Thoracic aorta (tissue), 2 donors: ENCODE measurements at regions not wholly inside any gene's neighbourhood (a gene's known extent, or its start where the extent isn't known, plus 50 kb on each side); places are given as distances from the start of the nearest gene placed in this dataset.

ENCODE experiments used
- ATAC-seq: fragments of 150-250 bp; one replicate; pipeline ENCODE4 v1.8.0; 2017; ENCODE audit warnings: low read depth; ENCODE audit not compliant: insufficient number of reproducible peaks, low FRiP score
- DNase-seq: peaks from one replicate; pipeline ENCODE4 v3.0.0-alpha.2; 2020; ENCODE audit warnings: low spot score
- H3K27ac ChIP-seq, 2 donors: fragments of 200-600 bp; sonication (generic); 1 replicate in 1 of 2; 2 replicates in 1 of 2; pipeline ENCODE4 v1.5.1; 2016; ENCODE audit warnings: mild to moderate bottlenecking in 2 of 2, moderate library complexity in 2 of 2
- H3K27me3 ChIP-seq: fragments of 200-600 bp; sonication (generic); replicated peaks from 2 replicates; pipeline ENCODE4 v1.6.0; 2016; ENCODE audit warnings: mild to moderate bottlenecking; ENCODE audit not compliant: insufficient read depth
- H3K36me3 ChIP-seq: fragments of 200-600 bp; sonication (generic); one replicate; pipeline ENCODE4 v1.5.1; 2016
- H3K4me1 ChIP-seq, 2 donors: fragments of 200-600 bp; sonication (generic); 1 replicate in 1 of 2; 2 replicates in 1 of 2; pipeline versions ENCODE4 v1.5.1 to v1.6.0; 2016; ENCODE audit warnings: low read depth in 2 of 2, mild to moderate bottlenecking in 1 of 2; ENCODE audit not compliant: control insufficient read depth in 1 of 2
- H3K4me3 ChIP-seq: fragments of 200-600 bp; sonication (generic); 2 replicates; pipeline ENCODE4 v1.5.1; 2016; ENCODE audit warnings: mild to moderate bottlenecking
- H3K9me3 ChIP-seq: fragments of 200-600 bp; sonication (generic); 2 replicates; pipeline ENCODE4 v1.5.1; 2016
- CTCF ChIP-seq: fragments of 200-600 bp; sonication (generic); IDR thresholded peaks from one replicate; pipeline ENCODE4 v1.5.1; 2019; ENCODE audit warnings: antibody characterized with exemption

DNA sequence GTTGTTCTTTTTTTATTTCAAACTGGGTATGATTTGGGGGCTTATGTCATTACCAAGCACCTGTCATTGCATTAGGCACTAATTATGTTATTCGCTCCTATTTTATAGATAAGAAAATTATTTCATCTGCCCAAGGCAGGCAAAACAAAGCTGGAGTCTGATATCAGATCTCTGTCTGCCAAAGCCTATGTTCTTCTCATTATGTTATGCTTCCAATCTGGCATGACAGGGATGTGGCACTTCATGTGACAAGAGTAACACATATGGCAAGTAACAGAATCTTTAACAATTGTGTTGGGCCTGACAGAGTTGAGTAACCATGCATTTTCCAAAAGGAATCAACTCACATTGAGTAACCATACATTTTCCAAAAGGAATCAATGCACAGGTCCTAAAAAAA is 61.2 kb upstream of the TOM1L1 start:
- no peak overlapping the region for H3K27ac ChIP-seq
- H3K4me3 ChIP-seq = no peak overlapping the region
- no peak for ATAC-seq
- H3K4me1 ChIP-seq = no peaks in the 10 kb centered on the region
- no peaks in the 10 kb centered on the region for H3K27me3 ChIP-seq
- H3K36me3 ChIP-seq = no peaks in the 10 kb centered on the region
- H3K9me3 ChIP-seq = no peaks in the 10 kb centered on the region
- no peak for DNase-seq
- TF ChIP-seq CTCF = no peak

DNA sequence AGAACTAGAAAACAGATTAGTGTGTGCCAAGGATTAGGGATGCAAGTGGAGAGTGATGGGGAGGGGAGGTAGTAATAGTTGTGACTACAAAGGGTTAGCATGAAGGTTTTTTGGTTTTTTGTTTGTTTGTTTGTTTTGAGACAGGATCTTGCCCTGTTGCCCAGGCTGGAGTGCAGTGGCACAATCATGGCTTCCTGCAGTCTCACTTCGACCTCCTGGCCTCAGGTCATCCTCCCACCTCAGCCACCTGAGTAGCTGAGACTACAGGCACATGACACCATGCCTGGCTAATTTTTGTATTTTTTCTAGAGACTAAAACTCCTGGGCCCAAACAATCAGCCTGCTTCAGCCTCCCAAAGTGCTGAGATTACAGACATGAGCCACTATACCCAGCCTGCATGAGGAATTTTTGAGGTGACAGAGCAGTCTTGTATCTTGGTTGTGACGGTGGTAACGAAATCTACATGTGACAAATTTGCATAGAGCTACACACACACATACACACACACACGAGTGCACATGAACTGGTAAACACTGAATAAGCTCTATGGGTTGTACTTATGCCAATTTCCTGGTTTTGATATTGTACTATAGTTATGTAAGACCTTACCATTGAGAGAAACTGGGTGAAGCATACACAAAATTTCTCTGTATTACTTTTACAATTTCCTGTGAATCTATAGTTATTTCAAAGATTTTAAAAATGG is 59.6 kb upstream of the TOM1L1 start:
- TF ChIP-seq CTCF = no peak
- H3K36me3 ChIP-seq = no peaks in the 10 kb centered on the region
- H3K27ac ChIP-seq = no peak overlapping the region
- no peak overlapping the region for H3K4me3 ChIP-seq
- no peak for DNase-seq
- ATAC-seq = no peak
- no peaks in the 10 kb centered on the region for H3K27me3 ChIP-seq
- H3K4me1 ChIP-seq = no peaks in the 10 kb centered on the region
- no peaks in the 10 kb centered on the region for H3K9me3 ChIP-seq

DNA sequence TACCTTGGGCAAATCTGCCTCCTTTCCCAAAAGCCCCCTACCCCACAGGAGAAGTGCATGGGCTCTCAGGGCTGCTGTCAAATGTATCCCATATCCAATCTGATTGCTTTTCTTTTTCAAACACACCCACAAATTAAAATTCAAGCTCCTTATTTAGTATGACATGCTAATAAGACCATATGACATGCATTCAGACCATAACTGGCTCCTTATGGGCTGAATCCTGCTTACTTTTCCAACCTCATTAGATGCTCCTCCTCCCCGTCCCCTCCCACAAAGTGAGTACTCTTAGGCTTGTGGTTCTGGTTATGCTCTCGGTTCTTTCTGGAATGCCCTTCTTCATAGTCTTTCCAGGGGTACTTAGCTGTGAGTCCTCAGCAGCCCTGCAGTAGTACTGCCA is 59.0 kb upstream of the TOM1L1 start:
- DNase-seq (no peak), ATAC-seq (no peak)
- Histone ChIP-seq H3K4me3 (no peak overlapping the region), H3K27ac (no peak overlapping the region), H3K36me3 (no peaks in the 10 kb centered on the region), H3K27me3 (no peaks in the 10 kb centered on the region), H3K4me1 (no peaks in the 10 kb centered on the region), H3K9me3 (no peaks in the 10 kb centered on the region)
- no peak for TF ChIP-seq CTCF

DNA sequence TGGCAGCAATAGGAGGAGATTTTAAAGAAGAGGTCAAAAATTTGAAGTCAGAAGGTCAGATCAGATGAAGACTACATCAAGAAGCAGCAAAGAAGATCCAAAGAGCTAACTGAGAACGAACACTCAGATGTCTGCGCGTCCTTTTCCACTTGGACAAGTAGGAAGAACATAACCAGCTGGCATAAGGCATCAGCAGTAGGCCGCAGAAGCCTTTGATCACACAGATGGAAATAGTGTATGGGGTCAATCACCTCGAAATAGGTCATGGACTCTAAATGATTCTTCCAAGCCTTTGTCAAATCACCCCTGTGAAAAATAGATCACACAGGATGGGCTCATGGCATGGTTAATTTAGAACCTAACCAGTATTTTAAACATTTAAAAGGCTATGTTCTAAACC is 56.4 kb upstream of the TOM1L1 start:
- Histone ChIP-seq H3K27me3 (no peaks in the 10 kb centered on the region), H3K9me3 (no peaks in the 10 kb centered on the region), H3K27ac (no peak overlapping the region), H3K36me3 (no peaks in the 10 kb centered on the region), H3K4me1 (no peaks in the 10 kb centered on the region), H3K4me3 (no peak overlapping the region)
- ATAC-seq (no peak), DNase-seq (no peak)
- no peak for TF ChIP-seq CTCF

GRCh38 chr17:54848368-54848987 is 52.2 kb upstream of the TOM1L1 start:
- no peak for ATAC-seq
- DNase-seq = no peak
- Histone ChIP-seq H3K27ac (no peak overlapping the region), H3K27me3 (no peaks in the 10 kb centered on the region), H3K36me3 (no peaks in the 10 kb centered on the region), H3K9me3 (no peaks in the 10 kb centered on the region), H3K4me1 (no peaks in the 10 kb centered on the region), H3K4me3 (no peak overlapping the region)
- TF ChIP-seq CTCF = no peak
